ENCODE measurements at regions not wholly inside any gene's neighbourhood (a gene's known extent, or its start where the extent isn't known, plus 50 kb on each side); places are given as distances from the start of the nearest gene placed in this dataset.

DNA sequence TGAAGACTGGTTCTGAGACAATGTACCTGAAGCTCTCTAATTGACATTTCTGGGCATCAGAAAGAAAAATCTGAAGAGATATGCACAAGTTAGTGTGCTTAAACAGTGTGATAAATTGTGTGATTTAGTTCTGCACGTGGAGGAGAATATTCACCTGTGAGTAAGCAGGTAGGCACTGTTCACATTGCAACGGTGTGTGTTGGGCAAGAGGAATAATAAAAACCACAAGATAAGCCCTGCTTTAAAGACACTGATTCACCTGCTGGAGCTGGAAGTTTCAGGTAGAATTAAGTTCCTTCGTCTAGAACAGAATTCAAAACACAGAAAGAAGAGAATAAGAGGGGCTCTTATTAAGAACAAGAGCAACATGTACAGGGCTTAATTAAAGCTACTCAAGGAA lies 864.3 kb upstream of the SOX11 start:
- Histone ChIP-seq H3K9me3 (no peaks in the 10 kb centered on the region), H3K27ac (no peak overlapping the region), H3K4me1 (ENCODE audit: control insufficient read depth in 1 of 2, low read depth in 2 of 2) (no peaks in the 10 kb centered on the region), H3K27me3 (replicated peaks; ENCODE audit: insufficient read depth) (no peaks in the 10 kb centered on the region), H3K4me3 (no peak overlapping the region), H3K36me3 (no peaks in the 10 kb centered on the region)
- ATAC-seq (ENCODE audit: insufficient number of reproducible peaks, low FRiP score, low read depth): no peak
- DNase-seq (ENCODE audit: low spot score): no peak
- TF ChIP-seq CTCF (IDR thresholded peaks at IDR 0.05): no peak

- TF ChIP-seq CTCF (IDR thresholded peaks at IDR 0.05): no peak
- H3K9me3 ChIP-seq: no peaks in the 10 kb centered on the region
- no peaks in the 10 kb centered on the region for H3K27me3 ChIP-seq (replicated peaks; ENCODE audit: insufficient read depth)
- DNase-seq (ENCODE audit: low spot score): no peak
- ATAC-seq (ENCODE audit: insufficient number of reproducible peaks, low FRiP score, low read depth): no peak
- H3K36me3 ChIP-seq: no peaks in the 10 kb centered on the region
- H3K27ac ChIP-seq: no peak overlapping the region
- no peaks in the 10 kb centered on the region for H3K4me1 ChIP-seq (ENCODE audit: control insufficient read depth in 1 of 2, low read depth in 2 of 2)
- H3K4me3 ChIP-seq: no peak overlapping the region
Measured at GRCh38 chr2:4828682-4829374, 863.4 kb upstream of the SOX11 start.

DNA sequence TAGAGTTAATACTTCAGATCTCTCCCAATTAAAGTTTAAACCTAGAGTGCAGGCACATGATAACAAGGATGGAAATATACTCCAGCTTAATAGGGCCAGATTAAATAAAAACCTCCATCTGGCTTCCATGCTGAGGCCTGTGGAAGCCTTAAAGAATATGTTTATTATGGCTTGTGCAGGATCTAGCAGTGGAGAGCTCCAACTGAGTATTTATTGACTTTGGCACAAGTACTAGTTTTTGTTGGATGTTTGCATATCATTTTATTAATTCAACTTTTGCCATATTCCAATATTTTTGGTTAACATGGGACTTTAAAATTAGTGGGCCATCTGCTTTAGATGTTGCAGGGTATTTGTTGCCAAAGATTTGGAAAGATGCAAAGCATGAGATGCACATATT lies 860.4 kb upstream of the SOX11 start:
- DNase-seq (ENCODE audit: low spot score) (no peak), ATAC-seq (ENCODE audit: insufficient number of reproducible peaks, low FRiP score, low read depth) (no peak)
- Histone ChIP-seq H3K4me3 (no peak overlapping the region), H3K27ac (no peak overlapping the region), H3K36me3 (no peaks in the 10 kb centered on the region), H3K27me3 (replicated peaks; ENCODE audit: insufficient read depth) (no peaks in the 10 kb centered on the region), H3K9me3 (no peaks in the 10 kb centered on the region), H3K4me1 (ENCODE audit: control insufficient read depth in 1 of 2, low read depth in 2 of 2) (no peaks in the 10 kb centered on the region)
- TF ChIP-seq CTCF (IDR thresholded peaks at IDR 0.05): no peak

DNA sequence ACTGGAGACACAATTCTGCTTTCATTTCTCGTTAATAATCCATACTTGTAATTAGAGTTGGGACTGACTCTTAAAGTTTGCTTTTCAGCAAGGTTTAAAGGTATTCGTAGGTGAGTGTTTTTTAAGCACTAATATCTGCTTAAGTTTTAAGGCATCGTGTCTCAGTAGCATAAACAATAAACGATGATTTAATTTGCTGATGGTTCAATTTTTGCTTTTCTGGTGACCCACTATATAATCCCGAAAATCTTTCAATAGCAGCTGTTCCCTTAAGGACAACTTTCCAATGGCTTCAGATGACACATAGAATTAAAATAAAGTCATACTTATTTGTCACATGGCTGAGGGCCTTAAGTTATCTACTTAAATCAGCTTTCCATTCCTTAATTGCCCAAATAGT lies 859.5 kb upstream of the SOX11 start:
- Histone ChIP-seq H3K36me3 (no peaks in the 10 kb centered on the region), H3K4me3 (no peak overlapping the region), H3K4me1 (ENCODE audit: control insufficient read depth in 1 of 2, low read depth in 2 of 2) (no peaks in the 10 kb centered on the region), H3K27me3 (replicated peaks; ENCODE audit: insufficient read depth) (no peaks in the 10 kb centered on the region), H3K27ac (no peak overlapping the region), H3K9me3 (no peaks in the 10 kb centered on the region)
- TF ChIP-seq CTCF (IDR thresholded peaks at IDR 0.05): no peak
- DNase-seq (ENCODE audit: low spot score): no peak
- ATAC-seq (ENCODE audit: insufficient number of reproducible peaks, low FRiP score, low read depth): no peak

DNA sequence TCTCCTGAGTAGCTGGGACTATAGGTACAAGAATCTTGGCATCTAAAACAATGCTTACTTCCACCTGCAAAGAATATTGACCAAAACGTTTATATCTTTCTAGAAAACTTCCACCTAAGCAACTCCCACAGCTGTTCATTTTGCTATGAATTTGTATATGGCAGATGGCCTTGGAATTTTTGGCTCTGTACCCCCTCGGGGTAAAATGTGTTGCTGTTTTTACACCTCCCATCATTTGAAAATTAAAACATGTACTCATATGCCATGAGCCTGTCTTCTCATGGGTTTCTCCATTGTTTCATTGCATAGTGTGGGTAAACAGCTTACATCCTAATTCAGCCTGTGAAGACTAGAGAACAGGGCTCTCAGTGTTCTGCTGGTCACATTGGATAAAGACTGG lies 853.6 kb upstream of the SOX11 start:
- TF ChIP-seq CTCF (IDR thresholded peaks at IDR 0.05): no peak
- Histone ChIP-seq H3K9me3 (no peaks in the 10 kb centered on the region), H3K4me3 (no peak overlapping the region), H3K36me3 (no peaks in the 10 kb centered on the region), H3K27ac (no peak overlapping the region), H3K4me1 (ENCODE audit: control insufficient read depth in 1 of 2, low read depth in 2 of 2) (no peaks in the 10 kb centered on the region), H3K27me3 (replicated peaks; ENCODE audit: insufficient read depth) (no peaks in the 10 kb centered on the region)
- DNase-seq (ENCODE audit: low spot score): no peak
- no peak for ATAC-seq (ENCODE audit: insufficient number of reproducible peaks, low FRiP score, low read depth)

Measured in thoracic aorta (tissue), 2 donors.